ENCODE measurements at regions not wholly inside any gene's neighbourhood (a gene's known extent, or its start where the extent isn't known, plus 50 kb on each side); places are given as distances from the start of the nearest gene placed in this dataset.

- TF ChIP-seq CTCF (IDR thresholded peaks at IDR 0.05) (no peak), POLR2A (IDR thresholded peaks at IDR 0.05; ENCODE audit: low read depth) (no peak)
Observed at GRCh38 chr14:59063259-59063658, 125.2 kb upstream of the DAAM1 start.
